Upper lobe of left lung (tissue), 4 donors: ENCODE measurements at regions not wholly inside any gene's neighbourhood (a gene's known extent, or its start where the extent isn't known, plus 50 kb on each side); places are given as distances from the start of the nearest gene placed in this dataset.

Experiments
- POLR2A ChIP-seq, 4 donors: fragments of 450-650 bp; IDR thresholded peaks; one replicate each; pipeline ENCODE4 v1.5.1; 2016 to 2017; ENCODE audit warnings: antibody characterized with exemption in 4 of 4, mild to moderate bottlenecking in 2 of 4
- POLR2AphosphoS5 ChIP-seq, 2 donors: sonication (generic); formaldehyde crosslinking; IDR thresholded peaks; one replicate each; pipeline ENCODE4 v1.5.1; 2017; ENCODE audit warnings: antibody characterized with exemption in 2 of 2
- TF ChIP-seq, protein P1 (sequence below), 6 experiments: fragments of 450-650 bp in 4 of 6; fragments of 200-600 bp in 2 of 6; sonication (generic) in 2 of 6; IDR thresholded peaks; one replicate each; pipeline ENCODE4 v1.5.1; 2016 to 2019; ENCODE audit warnings: antibody characterized with exemption in 6 of 6

DNA sequence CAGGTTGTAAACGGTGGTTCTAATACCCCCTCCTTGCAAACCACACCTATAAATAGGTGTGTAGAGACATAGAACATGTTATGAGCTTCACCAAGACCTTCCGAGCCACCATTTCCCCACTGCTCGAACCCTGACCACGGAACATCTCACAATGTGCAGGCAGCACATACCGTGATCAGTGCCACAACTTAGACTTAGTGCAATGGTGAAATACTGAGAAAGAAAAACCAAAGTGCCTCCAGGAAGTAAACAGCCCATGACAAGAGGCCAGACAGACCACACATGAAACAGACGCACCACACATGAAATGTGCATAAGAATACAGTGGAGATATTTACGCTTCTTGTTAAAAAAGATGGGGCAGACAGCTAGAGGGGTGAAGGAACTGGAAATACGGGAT lies 166.9 kb upstream of the CCND2 start:
- TF ChIP-seq, protein P1, sequence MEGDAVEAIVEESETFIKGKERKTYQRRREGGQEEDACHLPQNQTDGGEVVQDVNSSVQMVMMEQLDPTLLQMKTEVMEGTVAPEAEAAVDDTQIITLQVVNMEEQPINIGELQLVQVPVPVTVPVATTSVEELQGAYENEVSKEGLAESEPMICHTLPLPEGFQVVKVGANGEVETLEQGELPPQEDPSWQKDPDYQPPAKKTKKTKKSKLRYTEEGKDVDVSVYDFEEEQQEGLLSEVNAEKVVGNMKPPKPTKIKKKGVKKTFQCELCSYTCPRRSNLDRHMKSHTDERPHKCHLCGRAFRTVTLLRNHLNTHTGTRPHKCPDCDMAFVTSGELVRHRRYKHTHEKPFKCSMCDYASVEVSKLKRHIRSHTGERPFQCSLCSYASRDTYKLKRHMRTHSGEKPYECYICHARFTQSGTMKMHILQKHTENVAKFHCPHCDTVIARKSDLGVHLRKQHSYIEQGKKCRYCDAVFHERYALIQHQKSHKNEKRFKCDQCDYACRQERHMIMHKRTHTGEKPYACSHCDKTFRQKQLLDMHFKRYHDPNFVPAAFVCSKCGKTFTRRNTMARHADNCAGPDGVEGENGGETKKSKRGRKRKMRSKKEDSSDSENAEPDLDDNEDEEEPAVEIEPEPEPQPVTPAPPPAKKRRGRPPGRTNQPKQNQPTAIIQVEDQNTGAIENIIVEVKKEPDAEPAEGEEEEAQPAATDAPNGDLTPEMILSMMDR (IDR thresholded peaks at IDR 0.05), result no peak
- TF ChIP-seq POLR2AphosphoS5 (IDR thresholded peaks at IDR 0.05) (no peak), POLR2A (IDR thresholded peaks at IDR 0.05) (no peak)
